Liver (tissue), 8 donors: ENCODE measurements at regions not wholly inside any gene's neighbourhood (a gene's known extent, or its start where the extent isn't known, plus 50 kb on each side); places are given as distances from the start of the nearest gene placed in this dataset.

Source experiments
- DNase-seq: peaks from one replicate; pipeline ENCODE4 v3.0.0-alpha.2; 2017; ENCODE audit warnings: low spot score
- H3K27ac ChIP-seq, 2 donors: one replicate each; pipeline ENCODE4 v1.7.0; 2013; ENCODE audit warnings: inconsistent platforms in 2 of 2, low read length in 2 of 2, control low read depth in 1 of 2, low read depth in 1 of 2, mild to moderate bottlenecking in 1 of 2
- H3K27me3 ChIP-seq, 4 donors: one replicate each; pipeline versions ENCODE4 v1.6.1 to v1.7.0; 2013; ENCODE audit warnings: low read length in 3 of 4, inconsistent platforms in 1 of 4, mild to moderate bottlenecking in 1 of 4, moderate library complexity in 1 of 4; ENCODE audit not compliant: control insufficient read depth in 4 of 4, insufficient read depth in 4 of 4
- H3K36me3 ChIP-seq, 4 donors: one replicate each; pipeline versions ENCODE4 v1.6.1 to v1.7.0; 2013; ENCODE audit warnings: low read length in 3 of 4, mild to moderate bottlenecking in 3 of 4, low read depth in 1 of 4, moderate library complexity in 1 of 4; ENCODE audit not compliant: control insufficient read depth in 4 of 4, insufficient read depth in 3 of 4
- H3K4me1 ChIP-seq, 4 donors: one replicate each; pipeline versions ENCODE4 v1.6.1 to v1.7.0; 2013; ENCODE audit warnings: low read length in 3 of 4, mild to moderate bottlenecking in 3 of 4, moderate library complexity in 1 of 4; ENCODE audit not compliant: control insufficient read depth in 4 of 4, insufficient read depth in 4 of 4
- H3K4me3 ChIP-seq, 3 donors: one replicate each; pipeline versions ENCODE4 v1.6.1 to v1.7.0; 2013; ENCODE audit warnings: low read length in 3 of 3, control low read depth in 1 of 3, low read depth in 1 of 3, mild to moderate bottlenecking in 1 of 3
- H3K9ac ChIP-seq, 2 donors: one replicate each; pipeline ENCODE4 v1.7.0; 2013; ENCODE audit warnings: low read length in 2 of 2, mild to moderate bottlenecking in 2 of 2, moderate library complexity in 2 of 2, control low read depth in 1 of 2, low read depth in 1 of 2
- H3K9me3 ChIP-seq, 4 donors: one replicate each; pipeline versions ENCODE4 v1.6.1 to v1.7.0; 2013; ENCODE audit warnings: low read length in 3 of 4; ENCODE audit not compliant: control insufficient read depth in 4 of 4
- EGR1 ChIP-seq, 2 donors: IDR thresholded peaks; 2 replicates each; pipeline ENCODE4 v1.6.1; 2016 to 2018; ENCODE audit warnings: antibody characterized with exemption in 2 of 2, low read depth in 2 of 2
- FOXA1 ChIP-seq: IDR thresholded peaks from 2 replicates; pipeline ENCODE4 v1.6.1; 2016; ENCODE audit warnings: antibody characterized with exemption
- FOXA2 ChIP-seq: IDR thresholded peaks from 2 replicates; pipeline ENCODE4 v1.6.1; 2016; ENCODE audit warnings: antibody characterized with exemption
- GABPA ChIP-seq, 2 donors: IDR thresholded peaks in 1 of 2; conservative IDR thresholded peaks in 1 of 2; 2 replicates each; pipeline ENCODE4 v1.6.1; 2016; ENCODE audit warnings: antibody characterized with exemption in 2 of 2, mild to moderate bottlenecking in 1 of 2, moderate library complexity in 1 of 2
- HNF4A ChIP-seq, 2 donors: conservative IDR thresholded peaks; 2 replicates each; pipeline ENCODE4 v1.6.1; 2016; ENCODE audit warnings: antibody characterized with exemption in 2 of 2, mild to moderate bottlenecking in 2 of 2
- HNF4G ChIP-seq: IDR thresholded peaks from 2 replicates; pipeline ENCODE4 v1.6.1; 2016; ENCODE audit warnings: antibody characterized with exemption
- JUND ChIP-seq, 2 donors: IDR thresholded peaks; 2 replicates each; pipeline ENCODE4 v1.6.1; 2016; ENCODE audit warnings: antibody characterized with exemption in 2 of 2
- NR2F2 ChIP-seq: IDR thresholded peaks from 2 replicates; pipeline ENCODE4 v1.6.1; 2016; ENCODE audit warnings: antibody characterized with exemption
- RAD21 ChIP-seq, 2 donors: IDR thresholded peaks; 2 replicates each; pipeline ENCODE4 v1.6.1; 2016; ENCODE audit warnings: antibody characterized with exemption in 2 of 2, mild to moderate bottlenecking in 2 of 2
- RXRA ChIP-seq, 2 donors: IDR thresholded peaks; 2 replicates each; pipeline ENCODE4 v1.6.1; 2017 to 2018; ENCODE audit warnings: antibody characterized with exemption in 2 of 2, mild to moderate bottlenecking in 1 of 2
- SP1 ChIP-seq: IDR thresholded peaks from 2 replicates; pipeline ENCODE4 v1.6.1; 2018; ENCODE audit warnings: antibody characterized with exemption, mild to moderate bottlenecking
- TAF1 ChIP-seq: conservative IDR thresholded peaks from 2 replicates; pipeline ENCODE4 v1.6.1; 2016; ENCODE audit warnings: antibody characterized with exemption, mild to moderate bottlenecking
- YY1 ChIP-seq: IDR thresholded peaks from 2 replicates; pipeline ENCODE4 v1.6.1; 2016; ENCODE audit warnings: antibody characterized with exemption, mild to moderate bottlenecking
- WGBS: extraction: QIAGEN DNeasy Blood & Tissue Kit; methylation state at CpG from one replicate; pipeline ENCODE4 v1.1.7; 2013; 5-methylcytosine and 5-hydroxymethylcytosine counted together
- TF ChIP-seq, protein P1 (sequence below): IDR thresholded peaks from 2 replicates; pipeline ENCODE4 v1.6.1; 2016; ENCODE audit warnings: antibody characterized with exemption, mild to moderate bottlenecking
- TF ChIP-seq, protein P2 (sequence below): fragments of 150-350 bp; IDR thresholded peaks from 2 replicates; pipeline ENCODE4 v1.5.1; 2017; ENCODE audit warnings: improper control_type of control experiment, low read depth, low read length; ENCODE audit not compliant: missing input control
- TF ChIP-seq, protein P3 (sequence below): IDR thresholded peaks from 2 replicates; pipeline ENCODE4 v1.6.1; 2016; ENCODE audit warnings: antibody characterized with exemption
- TF ChIP-seq, protein P4 (sequence below): IDR thresholded peaks from 2 replicates; pipeline ENCODE4 v1.6.1; 2016; ENCODE audit warnings: antibody characterized with exemption
- TF ChIP-seq, protein P5 (sequence below): IDR thresholded peaks from 2 replicates; pipeline ENCODE4 v1.6.1; 2016; ENCODE audit warnings: antibody characterized with exemption
- donor health status: healthy.
- donor health status: healthy.
- donor health status: healthy.
- donor health status: healthy.
- donor health status: healthy.

DNA sequence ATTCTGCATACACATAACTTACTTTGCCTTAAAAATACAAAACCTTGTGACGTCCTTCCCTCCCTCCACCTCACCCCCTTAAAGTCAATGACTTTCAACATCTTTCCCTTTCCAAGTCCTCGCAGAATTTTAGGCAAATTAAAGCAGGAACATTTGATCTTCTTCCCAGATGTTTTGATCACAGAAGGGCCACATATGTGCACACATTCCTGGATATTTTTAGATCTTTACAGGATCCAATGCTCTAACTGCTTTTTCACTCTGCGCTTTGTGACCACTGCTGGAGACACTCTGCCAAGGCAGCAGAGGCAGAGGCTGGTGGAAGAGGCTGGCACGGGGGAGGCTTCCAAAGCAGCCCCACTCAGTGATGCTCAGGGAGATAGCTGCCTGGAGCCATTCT, 130.7 kb downstream of the SEC61B start:
- Histone ChIP-seq H3K36me3 (no peaks in the 10 kb centered on the region), H3K27ac (peak overlapping the region; percentile 81 to 88), H3K4me1 (peaks cover 5 to 35% (median 22%) of the 10 kb centered on the region in 4 donors), H3K9ac (no peak overlapping the region), H3K27me3 (no peaks in the 10 kb centered on the region), H3K4me3 (no peak overlapping the region), H3K9me3 (no peaks in the 10 kb centered on the region)
- 81% methylated on average over 4 of the region's 4 CpGs for WGBS
- no peak for DNase-seq
- TF ChIP-seq, protein P1, sequence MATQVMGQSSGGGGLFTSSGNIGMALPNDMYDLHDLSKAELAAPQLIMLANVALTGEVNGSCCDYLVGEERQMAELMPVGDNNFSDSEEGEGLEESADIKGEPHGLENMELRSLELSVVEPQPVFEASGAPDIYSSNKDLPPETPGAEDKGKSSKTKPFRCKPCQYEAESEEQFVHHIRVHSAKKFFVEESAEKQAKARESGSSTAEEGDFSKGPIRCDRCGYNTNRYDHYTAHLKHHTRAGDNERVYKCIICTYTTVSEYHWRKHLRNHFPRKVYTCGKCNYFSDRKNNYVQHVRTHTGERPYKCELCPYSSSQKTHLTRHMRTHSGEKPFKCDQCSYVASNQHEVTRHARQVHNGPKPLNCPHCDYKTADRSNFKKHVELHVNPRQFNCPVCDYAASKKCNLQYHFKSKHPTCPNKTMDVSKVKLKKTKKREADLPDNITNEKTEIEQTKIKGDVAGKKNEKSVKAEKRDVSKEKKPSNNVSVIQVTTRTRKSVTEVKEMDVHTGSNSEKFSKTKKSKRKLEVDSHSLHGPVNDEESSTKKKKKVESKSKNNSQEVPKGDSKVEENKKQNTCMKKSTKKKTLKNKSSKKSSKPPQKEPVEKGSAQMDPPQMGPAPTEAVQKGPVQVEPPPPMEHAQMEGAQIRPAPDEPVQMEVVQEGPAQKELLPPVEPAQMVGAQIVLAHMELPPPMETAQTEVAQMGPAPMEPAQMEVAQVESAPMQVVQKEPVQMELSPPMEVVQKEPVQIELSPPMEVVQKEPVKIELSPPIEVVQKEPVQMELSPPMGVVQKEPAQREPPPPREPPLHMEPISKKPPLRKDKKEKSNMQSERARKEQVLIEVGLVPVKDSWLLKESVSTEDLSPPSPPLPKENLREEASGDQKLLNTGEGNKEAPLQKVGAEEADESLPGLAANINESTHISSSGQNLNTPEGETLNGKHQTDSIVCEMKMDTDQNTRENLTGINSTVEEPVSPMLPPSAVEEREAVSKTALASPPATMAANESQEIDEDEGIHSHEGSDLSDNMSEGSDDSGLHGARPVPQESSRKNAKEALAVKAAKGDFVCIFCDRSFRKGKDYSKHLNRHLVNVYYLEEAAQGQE: no peak
- TF ChIP-seq FOXA2: no peak
- TF ChIP-seq HNF4G: no peak
- no peak for TF ChIP-seq SP1
- TF ChIP-seq YY1: no peak

DNA sequence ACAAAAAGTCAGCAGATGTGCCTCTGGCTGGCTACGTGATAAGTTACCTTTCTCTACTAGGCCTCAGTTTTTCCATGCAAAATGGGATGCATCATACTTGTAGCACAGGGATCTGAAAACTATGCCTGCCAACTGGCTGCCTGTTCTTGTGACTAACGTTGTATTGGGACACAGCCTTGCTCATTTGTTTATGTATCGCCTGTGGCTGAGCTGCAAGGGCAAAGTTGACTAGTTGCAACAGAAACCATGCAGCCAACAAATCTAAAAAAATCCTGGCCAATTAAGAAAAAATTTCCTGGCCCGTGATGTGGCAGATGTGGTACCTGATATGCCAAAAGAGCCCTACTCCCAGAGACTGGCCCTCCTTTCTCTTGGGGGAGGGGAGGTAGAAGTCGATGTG, 131.3 kb downstream of the SEC61B start:
- peak; percentile 62 to 92 for TF ChIP-seq HNF4A (conservative IDR thresholded peaks at IDR 0.05)
- TF ChIP-seq, protein P1: peak; percentile 69
- TF ChIP-seq YY1: peak; percentile 78
- TF ChIP-seq RAD21 (IDR thresholded peaks at IDR 0.05): peak; percentile 12 to 60
- TF ChIP-seq TAF1: no peak
- TF ChIP-seq SP1: peak; percentile 53
- TF ChIP-seq RXRA (IDR thresholded peaks at IDR 0.05): peak; percentile 48 to 94
- TF ChIP-seq, protein P2, sequence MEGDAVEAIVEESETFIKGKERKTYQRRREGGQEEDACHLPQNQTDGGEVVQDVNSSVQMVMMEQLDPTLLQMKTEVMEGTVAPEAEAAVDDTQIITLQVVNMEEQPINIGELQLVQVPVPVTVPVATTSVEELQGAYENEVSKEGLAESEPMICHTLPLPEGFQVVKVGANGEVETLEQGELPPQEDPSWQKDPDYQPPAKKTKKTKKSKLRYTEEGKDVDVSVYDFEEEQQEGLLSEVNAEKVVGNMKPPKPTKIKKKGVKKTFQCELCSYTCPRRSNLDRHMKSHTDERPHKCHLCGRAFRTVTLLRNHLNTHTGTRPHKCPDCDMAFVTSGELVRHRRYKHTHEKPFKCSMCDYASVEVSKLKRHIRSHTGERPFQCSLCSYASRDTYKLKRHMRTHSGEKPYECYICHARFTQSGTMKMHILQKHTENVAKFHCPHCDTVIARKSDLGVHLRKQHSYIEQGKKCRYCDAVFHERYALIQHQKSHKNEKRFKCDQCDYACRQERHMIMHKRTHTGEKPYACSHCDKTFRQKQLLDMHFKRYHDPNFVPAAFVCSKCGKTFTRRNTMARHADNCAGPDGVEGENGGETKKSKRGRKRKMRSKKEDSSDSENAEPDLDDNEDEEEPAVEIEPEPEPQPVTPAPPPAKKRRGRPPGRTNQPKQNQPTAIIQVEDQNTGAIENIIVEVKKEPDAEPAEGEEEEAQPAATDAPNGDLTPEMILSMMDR: no peak
- TF ChIP-seq, protein P3, sequence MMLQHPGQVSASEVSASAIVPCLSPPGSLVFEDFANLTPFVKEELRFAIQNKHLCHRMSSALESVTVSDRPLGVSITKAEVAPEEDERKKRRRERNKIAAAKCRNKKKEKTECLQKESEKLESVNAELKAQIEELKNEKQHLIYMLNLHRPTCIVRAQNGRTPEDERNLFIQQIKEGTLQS: peak; percentile 22
- TF ChIP-seq, protein P4, sequence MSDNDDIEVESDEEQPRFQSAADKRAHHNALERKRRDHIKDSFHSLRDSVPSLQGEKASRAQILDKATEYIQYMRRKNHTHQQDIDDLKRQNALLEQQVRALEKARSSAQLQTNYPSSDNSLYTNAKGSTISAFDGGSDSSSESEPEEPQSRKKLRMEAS: peak; percentile 91
- TF ChIP-seq EGR1 (IDR thresholded peaks at IDR 0.05; ENCODE audit: low read depth in 2 of 2): peak in 1 of 2 donors; percentile 68
- peak; percentile 31 for TF ChIP-seq NR2F2
- peak; percentile 71 for TF ChIP-seq FOXA2
- peak in 1 of 2 donors; percentile 41 for TF ChIP-seq GABPA (IDR thresholded peaks at IDR 0.05 in 1 of 2, conservative IDR thresholded peaks at IDR 0.05 in 1 of 2)
- TF ChIP-seq, protein P5, sequence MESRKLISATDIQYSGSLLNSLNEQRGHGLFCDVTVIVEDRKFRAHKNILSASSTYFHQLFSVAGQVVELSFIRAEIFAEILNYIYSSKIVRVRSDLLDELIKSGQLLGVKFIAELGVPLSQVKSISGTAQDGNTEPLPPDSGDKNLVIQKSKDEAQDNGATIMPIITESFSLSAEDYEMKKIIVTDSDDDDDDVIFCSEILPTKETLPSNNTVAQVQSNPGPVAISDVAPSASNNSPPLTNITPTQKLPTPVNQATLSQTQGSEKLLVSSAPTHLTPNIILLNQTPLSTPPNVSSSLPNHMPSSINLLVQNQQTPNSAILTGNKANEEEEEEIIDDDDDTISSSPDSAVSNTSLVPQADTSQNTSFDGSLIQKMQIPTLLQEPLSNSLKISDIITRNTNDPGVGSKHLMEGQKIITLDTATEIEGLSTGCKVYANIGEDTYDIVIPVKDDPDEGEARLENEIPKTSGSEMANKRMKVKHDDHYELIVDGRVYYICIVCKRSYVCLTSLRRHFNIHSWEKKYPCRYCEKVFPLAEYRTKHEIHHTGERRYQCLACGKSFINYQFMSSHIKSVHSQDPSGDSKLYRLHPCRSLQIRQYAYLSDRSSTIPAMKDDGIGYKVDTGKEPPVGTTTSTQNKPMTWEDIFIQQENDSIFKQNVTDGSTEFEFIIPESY: peak; percentile 84
- TF ChIP-seq HNF4G: no peak
- peak; percentile 31 to 82 for TF ChIP-seq JUND (IDR thresholded peaks at IDR 0.05)
- TF ChIP-seq FOXA1: peak; percentile 13
- no peaks in the 10 kb centered on the region for H3K36me3 ChIP-seq
- H3K9me3 ChIP-seq: no peaks in the 10 kb centered on the region
- no peak overlapping the region for H3K4me3 ChIP-seq
- H3K4me1 ChIP-seq: peaks cover 5 to 36% (median 22%) of the 10 kb centered on the region in 4 donors
- no peak overlapping the region for H3K9ac ChIP-seq
- H3K27me3 ChIP-seq: no peaks in the 10 kb centered on the region
- 35% methylated on average over 5 of the region's 5 CpGs for WGBS
- H3K27ac ChIP-seq: peak overlapping the region; percentile 81 to 88
- DNase-seq: no peak
